Stimulated activated naive CD8-positive, alpha-beta T cell treated with anti-CD3 and anti-CD28 coated beads, Interleukin-15, Interleukin-2, amounts not matched to agents 100 U/mL and 50 U/mL, for 24 hours (primary cell): ENCODE measurements at regions not wholly inside any gene's neighbourhood (a gene's known extent, or its start where the extent isn't known, plus 50 kb on each side); places are given as distances from the start of the nearest gene placed in this dataset.
"Not testable (repeated sequence)": the region's sequence is repeated elsewhere in the genome, so short reads cannot be mapped to it uniquely, and the experiment has no call there.

Source experiments
- ATAC-seq: fragments of 150-1000 bp; cut with Tn5 transposase; one replicate; pipeline ENCODE4 v1.10.0; 2021
- DNase-seq: peaks from one replicate; pipeline ENCODE4 v3.0.0; 2021

GRCh38 chr3:15851735-15852134 is 54.0 kb upstream of the ANKRD28 start:
- no peak for ATAC-seq
- DNase-seq = no peak

- DNase-seq (peak; percentile 62), ATAC-seq (peak; percentile 54)
Measured at GRCh38 chr3:15858547-15859506, 61.0 kb upstream of the ANKRD28 start.

DNA sequence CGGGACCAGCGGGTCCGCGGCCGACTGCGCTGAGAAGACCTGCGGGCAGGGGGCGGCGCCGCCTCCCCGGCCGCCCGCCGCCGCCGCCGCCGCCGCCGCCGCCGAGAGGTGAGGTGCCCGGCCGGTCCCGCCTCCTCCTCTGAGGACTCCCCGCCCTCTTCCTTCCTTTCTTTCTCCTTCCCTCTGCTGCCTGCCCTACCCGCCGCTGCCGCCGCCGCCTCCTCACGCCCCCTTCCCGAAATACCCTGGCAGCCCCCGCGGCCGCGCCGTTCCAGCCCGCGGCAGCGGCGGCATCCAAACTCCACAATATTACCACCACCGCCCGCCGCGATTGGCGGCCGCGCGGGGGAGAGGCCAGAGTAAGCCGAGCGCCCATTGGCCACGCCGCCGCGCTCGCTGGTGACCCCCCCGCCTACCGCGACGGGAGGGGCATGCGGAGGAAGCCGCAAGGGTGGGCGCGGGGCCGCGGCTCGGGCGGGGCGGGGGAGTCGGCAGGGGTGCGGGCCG is 61.8 kb upstream of the ANKRD28 start:
- ATAC-seq (peak; percentile 86), DNase-seq (peak; percentile 84)

DNA sequence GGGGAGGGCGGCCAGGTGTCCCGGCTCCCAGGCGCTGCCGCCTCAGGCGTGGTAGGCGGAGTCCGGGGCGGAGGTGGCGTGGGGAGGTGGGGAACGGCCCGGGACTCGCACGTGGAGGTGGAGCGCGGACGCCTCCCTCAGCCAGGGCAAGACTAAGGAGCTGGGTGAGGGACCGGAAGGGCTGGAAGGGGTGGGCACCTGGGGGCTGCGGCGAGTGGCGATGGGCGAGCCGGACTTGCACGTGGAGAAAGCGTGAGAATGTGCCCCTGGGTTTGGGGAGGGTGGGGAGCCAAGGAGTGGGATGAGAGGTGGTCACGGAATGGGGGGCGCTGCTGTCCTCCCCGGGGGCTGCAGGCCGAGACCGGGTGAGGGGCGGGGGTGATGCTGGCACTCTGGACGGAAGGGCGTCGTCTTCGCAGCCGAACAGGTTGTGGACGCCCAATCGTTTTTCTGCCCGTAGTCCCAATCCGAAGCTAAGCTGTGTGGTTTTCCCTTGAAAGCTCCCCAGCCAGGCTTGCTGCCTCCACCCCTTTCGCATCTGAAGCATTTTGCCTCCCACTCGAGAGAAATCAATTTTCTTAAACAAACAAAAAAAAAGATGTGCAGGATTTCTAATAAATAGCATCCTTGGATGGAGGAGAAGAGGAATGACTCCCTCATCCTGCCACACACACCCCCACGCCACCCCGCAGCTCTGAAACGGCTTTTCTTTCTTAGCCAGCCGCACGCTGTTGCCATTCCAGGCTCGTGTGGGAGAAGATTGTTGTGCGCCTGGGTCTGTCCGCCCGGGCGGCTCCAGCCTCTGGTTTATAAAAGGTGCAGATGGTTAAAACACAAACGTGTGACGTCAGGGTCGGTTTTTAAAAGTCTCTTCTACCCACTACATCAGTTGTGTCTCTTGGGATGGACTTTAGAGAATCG is 62.5 kb upstream of the ANKRD28 start:
- DNase-seq (peak; percentile 23), ATAC-seq (peak; percentile 75)

- ATAC-seq (no peak), DNase-seq (no peak)
Measured at GRCh38 chr3:15861163-15861562, 63.4 kb upstream of the ANKRD28 start.

DNA sequence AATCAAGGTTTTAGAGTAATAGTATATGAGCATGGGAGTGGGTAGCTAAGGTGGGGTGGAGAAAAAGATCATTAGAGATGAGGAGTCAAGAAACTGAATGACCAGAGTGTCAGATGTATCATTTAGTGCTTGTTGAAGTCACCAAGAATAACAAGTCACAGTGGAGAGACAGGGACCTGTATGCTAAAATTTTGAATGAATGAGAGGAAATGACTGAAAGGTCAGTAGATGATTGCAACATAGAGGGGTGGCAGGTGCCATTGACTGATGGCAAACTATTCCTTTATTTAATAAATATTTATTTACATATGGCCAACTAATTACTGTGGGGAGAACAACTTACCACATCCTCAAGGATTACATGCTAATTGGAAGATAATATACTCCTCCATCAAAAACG is 75.0 kb upstream of the ANKRD28 start:
- DNase-seq (no peak), ATAC-seq (no peak)

- DNase-seq (no peak), ATAC-seq (no peak)
Measured at GRCh38 chr3:15873415-15873814, 75.6 kb upstream of the ANKRD28 start.

- ATAC-seq (peak; percentile 66), DNase-seq (no peak)
Measured at GRCh38 chr3:15875016-15875689, 77.4 kb upstream of the ANKRD28 start.

GRCh38 chr3:15876669-15877068 is 78.9 kb upstream of the ANKRD28 start:
- DNase-seq = no peak

DNA sequence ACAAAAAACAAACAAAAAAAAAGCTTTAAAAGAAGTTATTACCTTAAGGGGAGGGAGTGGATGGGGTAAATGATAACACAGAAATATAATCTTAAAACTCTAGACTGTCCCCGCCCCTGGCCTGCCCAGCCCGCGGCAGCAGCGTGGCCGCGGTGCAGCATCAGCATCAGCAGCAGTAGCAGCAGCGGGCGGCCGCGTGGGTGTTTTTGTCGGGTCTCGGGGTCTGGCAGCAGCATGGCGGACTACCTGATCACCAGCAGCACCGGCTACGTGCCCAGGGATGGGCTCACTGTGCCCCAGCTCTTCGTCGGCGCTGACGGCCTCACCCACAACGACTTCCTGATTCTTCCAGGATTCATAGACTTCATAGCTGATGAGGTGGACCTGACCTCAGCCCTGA is 80.0 kb upstream of the ANKRD28 start:
- ATAC-seq (no peak), DNase-seq (no peak)

More at GRCh38 chr3:15876669-15877068, 78.9 kb upstream of the ANKRD28 start:
- no peak for ATAC-seq

DNA sequence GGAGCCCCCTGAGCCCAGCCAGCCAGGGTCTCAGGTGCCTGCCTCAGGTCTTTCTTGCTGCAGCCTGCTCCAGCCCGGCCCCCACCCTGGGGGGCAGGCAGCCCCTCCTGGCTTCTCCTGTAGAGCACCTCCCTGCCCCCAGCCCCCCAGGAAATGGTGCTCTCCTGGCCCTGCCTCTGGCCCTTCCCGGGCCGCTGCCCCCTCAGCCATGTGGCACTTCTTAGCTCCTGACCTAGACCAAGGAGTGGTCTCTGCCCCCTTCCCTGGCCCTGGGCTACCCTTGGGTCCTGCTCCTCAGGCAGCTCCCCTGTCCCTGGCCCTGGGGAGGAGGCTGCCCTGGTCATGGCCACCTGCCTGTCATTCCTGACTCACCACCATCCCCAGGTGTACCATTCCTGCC is 82.0 kb upstream of the ANKRD28 start:
- DNase-seq, ATAC-seq: not testable (repeated sequence)

- no peak for DNase-seq
Measured at GRCh38 chr3:15882577-15882976, 84.8 kb upstream of the ANKRD28 start.

GRCh38 chr3:15884132-15884531 is 86.4 kb upstream of the ANKRD28 start:
- no peak for DNase-seq
- no peak for ATAC-seq

More at GRCh38 chr3:15882577-15882976, 84.8 kb upstream of the ANKRD28 start:
- ATAC-seq = no peak

GRCh38 chr3:15886521-15886920 is 88.7 kb upstream of the ANKRD28 start:
- no peak for DNase-seq
- no peak for ATAC-seq

DNA sequence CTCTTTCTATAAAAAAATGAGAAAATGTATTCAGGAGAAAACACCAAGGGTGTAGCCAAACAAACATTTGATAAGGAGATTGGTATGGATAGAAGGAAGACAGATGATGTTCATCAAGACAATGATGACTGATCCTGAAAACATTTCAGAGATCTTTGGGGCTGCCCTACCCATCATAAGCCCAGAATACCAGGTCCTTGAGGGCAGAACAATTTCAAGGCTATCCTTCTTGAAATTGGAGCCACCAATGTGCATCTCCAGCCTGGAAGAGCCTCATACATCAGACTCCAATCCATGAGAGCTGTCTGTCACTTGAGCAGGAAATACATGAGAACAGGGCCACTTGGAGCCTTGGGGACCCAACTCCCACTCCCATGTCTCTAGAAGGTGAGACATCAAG is 89.5 kb upstream of the ANKRD28 start:
- ATAC-seq = no peak
- DNase-seq = no peak

DNA sequence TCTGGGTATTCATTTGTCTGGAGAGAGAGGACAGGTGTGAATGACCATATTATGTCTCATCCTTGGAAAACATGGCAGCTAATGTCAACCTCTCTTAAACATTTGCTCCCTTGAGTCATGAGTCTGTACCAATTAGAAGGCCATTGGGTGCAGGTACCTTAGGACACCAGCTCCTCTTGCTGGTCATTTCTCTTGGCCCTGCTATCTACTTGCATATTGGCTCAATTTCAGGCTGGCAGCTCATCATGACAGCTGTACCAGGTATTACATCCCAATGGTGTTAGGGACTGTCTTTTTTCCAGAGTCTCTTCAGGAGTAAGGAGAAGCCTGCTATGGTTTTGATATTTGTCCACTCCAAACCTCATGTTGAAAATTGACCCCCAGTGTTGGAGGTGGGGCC is 92.2 kb upstream of the ANKRD28 start:
- no peak for ATAC-seq
- no peak for DNase-seq

DNA sequence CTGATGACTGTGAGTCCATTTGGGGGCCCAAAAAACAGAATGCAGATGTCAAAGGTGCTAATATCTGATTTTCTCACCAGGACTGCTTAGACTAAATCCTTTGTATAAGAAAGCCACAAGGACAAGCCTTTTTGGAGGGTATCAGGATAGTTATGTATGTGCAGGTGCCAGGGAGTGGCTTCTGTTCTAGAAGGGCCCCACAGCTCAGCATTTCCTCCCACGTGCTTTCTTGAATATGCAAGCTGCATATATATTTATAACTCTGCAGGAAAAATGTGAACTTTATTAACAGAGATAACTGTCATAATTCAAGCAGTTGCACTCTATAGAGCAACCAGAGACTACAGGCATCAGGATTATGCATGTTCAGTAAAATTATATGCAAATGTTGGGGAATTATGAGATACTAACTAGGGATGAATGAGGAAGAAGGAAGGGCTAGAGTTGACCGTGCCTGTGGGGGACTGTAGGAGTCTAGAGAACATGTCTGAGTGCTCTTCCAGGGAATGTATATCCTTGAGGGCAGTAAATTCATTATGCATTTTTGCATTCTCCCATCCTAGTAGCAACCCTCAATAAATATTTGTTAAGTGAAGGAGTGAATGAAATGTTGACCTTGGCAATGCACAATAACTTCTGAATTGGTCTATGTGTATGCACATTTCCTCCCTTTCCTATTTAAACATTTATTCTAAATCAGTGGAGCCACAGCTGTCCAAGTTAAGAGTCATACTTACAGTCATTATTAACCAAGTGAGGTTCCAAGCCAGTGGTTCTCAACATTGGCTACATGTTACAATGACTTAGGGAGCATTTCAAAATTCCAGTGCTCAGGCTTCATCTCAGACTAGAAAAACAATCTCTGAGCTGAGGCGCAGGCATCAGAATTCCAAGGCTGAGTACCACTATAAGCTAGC is 94.8 kb upstream of the ANKRD28 start:
- no peak for ATAC-seq

GRCh38 chr3:15894382-15894781 is 96.6 kb upstream of the ANKRD28 start:
- no peak for DNase-seq
- ATAC-seq = no peak

More for the DNA sequence above, 94.8 kb upstream of the ANKRD28 start:
- DNase-seq = no peak

- ATAC-seq = peak; percentile 78
- no peak for DNase-seq
Measured at GRCh38 chr3:15896500-15896899, 98.7 kb upstream of the ANKRD28 start.

DNA sequence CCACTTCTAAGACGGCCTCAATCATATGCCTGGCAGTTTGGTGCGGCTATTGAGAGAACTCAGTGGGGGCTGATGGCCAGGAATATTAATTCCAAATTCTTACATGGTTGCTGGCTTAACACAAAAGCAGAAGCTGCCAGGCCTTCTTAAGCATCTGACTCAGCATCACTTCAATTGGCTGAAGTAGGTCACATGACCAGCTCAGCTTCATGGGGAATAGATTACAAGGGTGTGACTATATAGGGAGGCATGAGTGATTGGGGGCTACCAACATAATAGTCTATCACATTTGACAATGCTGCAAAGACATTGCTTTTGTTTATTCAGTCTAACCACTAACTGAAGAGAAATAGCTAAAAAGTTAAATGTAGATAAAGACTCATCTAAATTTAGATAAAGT is 101.6 kb upstream of the ANKRD28 start:
- no peak for DNase-seq
- ATAC-seq = no peak

- ATAC-seq (no peak), DNase-seq (no peak)
Measured at GRCh38 chr3:15903164-15903563, 105.4 kb upstream of the ANKRD28 start.
